ENCODE measurements at regions not wholly inside any gene's neighbourhood (a gene's known extent, or its start where the extent isn't known, plus 50 kb on each side); places are given as distances from the start of the nearest gene placed in this dataset.

- no peak for TF ChIP-seq POLR2A (IDR thresholded peaks at IDR 0.05)
- TF ChIP-seq CTCF (IDR thresholded peaks at IDR 0.05) = no peak
- TF ChIP-seq POLR2AphosphoS5 (IDR thresholded peaks at IDR 0.05) = peak; percentile 43
These were observed 337.3 kb upstream of the GNPDA2 start for GRCh38 chr4:45063696-45064095.
